ENCODE measurements at regions not wholly inside any gene's neighbourhood (a gene's known extent, or its start where the extent isn't known, plus 50 kb on each side); places are given as distances from the start of the nearest gene placed in this dataset.

DNA sequence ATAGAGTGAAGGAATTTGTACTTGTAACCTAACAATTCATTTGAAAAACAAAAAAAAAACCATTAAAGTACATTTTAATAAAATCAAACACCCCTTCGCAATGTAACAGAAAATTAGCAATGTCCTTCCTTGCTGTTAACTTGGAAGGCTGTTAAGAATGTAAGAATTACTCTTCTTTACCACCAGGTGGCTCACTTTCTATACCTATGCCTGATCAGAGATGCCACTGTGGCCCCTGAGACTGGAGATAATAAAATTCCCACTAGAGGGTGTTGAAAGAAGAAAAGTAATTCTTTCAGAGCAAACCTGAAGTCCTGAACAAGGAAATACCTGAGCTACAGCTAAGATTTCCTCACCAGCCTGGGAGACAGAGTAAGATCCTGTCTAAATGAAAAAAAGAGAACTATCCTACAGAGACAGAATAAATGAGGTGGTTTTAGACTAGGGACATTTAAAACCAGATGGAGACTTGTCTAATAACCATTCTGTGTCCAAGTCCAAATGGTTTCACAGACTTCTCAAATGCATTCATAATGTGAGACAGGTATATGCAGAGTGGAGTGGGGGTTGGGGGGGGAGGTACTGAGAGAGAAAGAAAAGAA lies 1089.3 kb downstream of the FAM181B start:
- TF ChIP-seq, protein P1, sequence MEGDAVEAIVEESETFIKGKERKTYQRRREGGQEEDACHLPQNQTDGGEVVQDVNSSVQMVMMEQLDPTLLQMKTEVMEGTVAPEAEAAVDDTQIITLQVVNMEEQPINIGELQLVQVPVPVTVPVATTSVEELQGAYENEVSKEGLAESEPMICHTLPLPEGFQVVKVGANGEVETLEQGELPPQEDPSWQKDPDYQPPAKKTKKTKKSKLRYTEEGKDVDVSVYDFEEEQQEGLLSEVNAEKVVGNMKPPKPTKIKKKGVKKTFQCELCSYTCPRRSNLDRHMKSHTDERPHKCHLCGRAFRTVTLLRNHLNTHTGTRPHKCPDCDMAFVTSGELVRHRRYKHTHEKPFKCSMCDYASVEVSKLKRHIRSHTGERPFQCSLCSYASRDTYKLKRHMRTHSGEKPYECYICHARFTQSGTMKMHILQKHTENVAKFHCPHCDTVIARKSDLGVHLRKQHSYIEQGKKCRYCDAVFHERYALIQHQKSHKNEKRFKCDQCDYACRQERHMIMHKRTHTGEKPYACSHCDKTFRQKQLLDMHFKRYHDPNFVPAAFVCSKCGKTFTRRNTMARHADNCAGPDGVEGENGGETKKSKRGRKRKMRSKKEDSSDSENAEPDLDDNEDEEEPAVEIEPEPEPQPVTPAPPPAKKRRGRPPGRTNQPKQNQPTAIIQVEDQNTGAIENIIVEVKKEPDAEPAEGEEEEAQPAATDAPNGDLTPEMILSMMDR (IDR thresholded peaks at IDR 0.05; ENCODE audit: low read depth, low read length, poor library complexity, severe bottlenecking), result peak; percentile 81
- TF ChIP-seq EZH2phosphoT487 (IDR thresholded peaks at IDR 0.05; ENCODE audit: borderline replicate concordance, low read length), result no peak
